ENCODE measurements at regions not wholly inside any gene's neighbourhood (a gene's known extent, or its start where the extent isn't known, plus 50 kb on each side); places are given as distances from the start of the nearest gene placed in this dataset.

DNA sequence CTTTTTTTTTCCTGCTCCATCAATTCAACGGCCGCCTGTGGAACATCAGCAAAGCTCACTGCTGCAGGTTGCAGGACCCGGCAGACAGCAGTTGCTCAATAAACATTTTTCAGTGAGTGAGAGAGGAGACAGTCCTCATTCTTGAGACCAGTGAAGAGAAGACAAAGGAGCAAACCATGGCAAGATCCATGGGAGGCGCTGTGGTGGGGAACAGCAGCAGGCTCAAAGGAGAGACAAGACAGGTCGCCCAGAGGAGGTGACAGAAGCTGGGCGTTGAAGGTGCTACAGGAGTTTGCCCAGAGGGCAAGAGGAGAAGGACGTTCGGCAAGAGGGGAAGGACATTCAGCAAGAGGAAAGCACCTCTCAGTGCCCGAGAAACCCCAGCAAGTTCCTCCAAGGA lies 74.5 kb upstream of the FGFR2 start:
- Histone ChIP-seq H3K18ac (ENCODE audit: low read depth, low read length) (no peak overlapping the region), H4K8ac (ENCODE audit: low read depth in 2 of 2, low read length in 2 of 2) (no peak overlapping the region), H3K4ac (ENCODE audit: low read depth, low read length) (no peak overlapping the region), H3K27me3 (ENCODE audit: control insufficient read depth, insufficient read depth, low read length) (no peaks in the 10 kb centered on the region), H3K9ac (ENCODE audit: low read depth, low read length) (no peak overlapping the region), H3K4me2 (ENCODE audit: low read depth, low read length) (no peak overlapping the region), H3K56ac (ENCODE audit: extremely low read depth, insufficient read depth, low read length) (no peak overlapping the region), H2BK120ac (ENCODE audit: low read depth, low read length) (no peak overlapping the region), H3K36me3 (ENCODE audit: control insufficient read depth, insufficient read depth, low read length) (no peaks in the 10 kb centered on the region), H3K9me1 (ENCODE audit: insufficient read depth, low read length) (no peaks in the 10 kb centered on the region), H3K23ac (ENCODE audit: low read depth, low read length) (no peak overlapping the region), H2AFZ (replicated peaks; ENCODE audit: low read length, poor library complexity) (no peak overlapping the region), H2BK20ac (ENCODE audit: low read depth, low read length) (no peak overlapping the region), H2BK5ac (ENCODE audit: low read depth, low read length, poor library complexity, severe bottlenecking) (no peak overlapping the region), H3K79me1 (ENCODE audit: low read depth in 1 of 2, low read length in 2 of 2) (no peaks in the 10 kb centered on the region), H4K20me1 (ENCODE audit: insufficient read depth, low read length) (no peaks in the 10 kb centered on the region), H2AK9ac (replicated peaks; ENCODE audit: low read depth, low read length, poor library complexity) (no peak overlapping the region), H4K5ac (ENCODE audit: low read depth, low read length) (no peak overlapping the region), H2BK15ac (ENCODE audit: low read depth, low read length) (no peak overlapping the region), H3K4me3 (ENCODE audit: insufficient read depth, low read depth, low read length) (no peak overlapping the region), H3K27ac (ENCODE audit: insufficient read depth, low read length) (no peak overlapping the region), H4K91ac (ENCODE audit: insufficient read depth, low read depth, low read length) (no peak overlapping the region), H3K4me1 (ENCODE audit: control insufficient read depth, insufficient read depth, low read length) (no peaks in the 10 kb centered on the region), H2AK5ac (ENCODE audit: low read depth, low read length) (no peak overlapping the region), H3K14ac (replicated peaks; ENCODE audit: low read depth, low read length) (no peak overlapping the region), H3K9me3 (ENCODE audit: control insufficient read depth, insufficient read depth, low read length) (peaks cover 16% of the 10 kb centered on the region)
- no TSS peak for BruUV-seq (replicated peaks)
- ATAC-seq (ENCODE audit: low read depth), result no peak
- ChIA-PET POLR2A (ENCODE audit: unreplicated experiment) (no interaction called here), CTCF (no interaction called here)
- TF ChIP-seq CHD1 (IDR thresholded peaks at IDR 0.05; ENCODE audit: low read depth, low read length) (no peak), RCOR1 (IDR thresholded peaks at IDR 0.05; ENCODE audit: insufficient replicate concordance, low read length) (no peak)
- in situ Hi-C loops (cut with MboI; ENCODE audit: low sequenced_read_pairs) (no loop called here), dilution Hi-C loops (cut with HindIII; ENCODE audit: low sequenced_read_pairs, unreplicated experiment) (no loop called here), intact Hi-C loops (cut with micrococcal nuclease) (no loop called here)
- no peak for DNase-seq
- WGBS, 2 experiments (ENCODE audit: extremely low coverage in 2 of 2, insufficient read length in 1 of 2), result 43% methylated on average over 7 of the region's 9 CpGs; no CpG with 5 or more reads in 1 of the 2 experiments

All from IMR-90 (cell line).